Sigmoid colon (tissue), 4 donors: ENCODE measurements at regions not wholly inside any gene's neighbourhood (a gene's known extent, or its start where the extent isn't known, plus 50 kb on each side); places are given as distances from the start of the nearest gene placed in this dataset.
"Not testable (repeated sequence)": the region's sequence is repeated elsewhere in the genome, so short reads cannot be mapped to it uniquely, and the experiment has no call there.

ENCODE experiments used
- EP300 ChIP-seq, 4 donors: sonication (generic); formaldehyde crosslinking; IDR thresholded peaks; one replicate each; pipeline ENCODE4 v1.6.1; 2017; ENCODE audit warnings: antibody characterized with exemption in 4 of 4
- POLR2A ChIP-seq, 2 donors: fragments of 450-650 bp; IDR thresholded peaks; one replicate each; pipeline ENCODE4 v1.6.1; 2016; ENCODE audit warnings: antibody characterized with exemption in 2 of 2, mild to moderate bottlenecking in 2 of 2, moderate library complexity in 2 of 2
- TF ChIP-seq, protein P1 (sequence below), 4 experiments: fragments of 450-650 bp in 3 of 4; fragments of 200-600 bp in 1 of 4; IDR thresholded peaks; one replicate each; pipeline ENCODE4 v1.5.1; 2016 to 2019; ENCODE audit warnings: antibody characterized with exemption in 4 of 4, mild to moderate bottlenecking in 3 of 4, moderate library complexity in 2 of 4

DNA sequence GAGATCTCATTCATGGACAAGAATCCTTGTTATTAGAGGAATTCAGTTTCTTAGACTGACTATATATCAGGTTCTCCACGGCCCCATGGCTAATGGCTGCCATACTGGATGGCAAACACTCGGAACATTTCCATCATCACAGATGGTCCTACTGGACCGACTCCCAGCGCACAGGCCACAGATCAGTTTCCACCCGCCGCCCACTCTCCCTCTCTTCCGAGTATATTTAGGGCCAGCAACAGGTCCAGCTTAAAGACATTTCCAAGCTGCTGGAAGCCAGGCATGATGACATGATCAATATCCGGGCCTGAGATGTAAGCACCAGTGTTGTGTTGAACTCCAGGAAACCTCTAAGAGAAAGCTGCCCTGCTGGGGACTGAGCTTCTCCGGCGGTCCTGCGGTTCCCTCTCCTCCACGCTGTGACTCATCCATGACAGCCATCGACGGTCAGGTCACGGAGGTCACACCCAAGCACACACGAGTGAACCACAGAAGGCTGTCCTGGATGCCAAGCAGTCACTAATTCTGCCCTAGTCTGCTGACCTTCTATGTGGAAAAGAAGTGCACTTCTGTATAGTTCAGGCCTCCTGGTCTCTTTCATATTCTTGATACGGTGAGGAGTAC lies 64.4 kb upstream of the LPCAT1 start:
- TF ChIP-seq, protein P1, sequence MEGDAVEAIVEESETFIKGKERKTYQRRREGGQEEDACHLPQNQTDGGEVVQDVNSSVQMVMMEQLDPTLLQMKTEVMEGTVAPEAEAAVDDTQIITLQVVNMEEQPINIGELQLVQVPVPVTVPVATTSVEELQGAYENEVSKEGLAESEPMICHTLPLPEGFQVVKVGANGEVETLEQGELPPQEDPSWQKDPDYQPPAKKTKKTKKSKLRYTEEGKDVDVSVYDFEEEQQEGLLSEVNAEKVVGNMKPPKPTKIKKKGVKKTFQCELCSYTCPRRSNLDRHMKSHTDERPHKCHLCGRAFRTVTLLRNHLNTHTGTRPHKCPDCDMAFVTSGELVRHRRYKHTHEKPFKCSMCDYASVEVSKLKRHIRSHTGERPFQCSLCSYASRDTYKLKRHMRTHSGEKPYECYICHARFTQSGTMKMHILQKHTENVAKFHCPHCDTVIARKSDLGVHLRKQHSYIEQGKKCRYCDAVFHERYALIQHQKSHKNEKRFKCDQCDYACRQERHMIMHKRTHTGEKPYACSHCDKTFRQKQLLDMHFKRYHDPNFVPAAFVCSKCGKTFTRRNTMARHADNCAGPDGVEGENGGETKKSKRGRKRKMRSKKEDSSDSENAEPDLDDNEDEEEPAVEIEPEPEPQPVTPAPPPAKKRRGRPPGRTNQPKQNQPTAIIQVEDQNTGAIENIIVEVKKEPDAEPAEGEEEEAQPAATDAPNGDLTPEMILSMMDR (IDR thresholded peaks at IDR 0.05): not testable (repeated sequence)
- TF ChIP-seq POLR2A, EP300 (IDR thresholded peaks at IDR 0.05): not testable (repeated sequence)
